Gastrocnemius medialis (tissue), 4 donors: ENCODE measurements at regions not wholly inside any gene's neighbourhood (a gene's known extent, or its start where the extent isn't known, plus 50 kb on each side); places are given as distances from the start of the nearest gene placed in this dataset.

Experiments used
- ATAC-seq, 2 donors: fragments of 150-250 bp; one replicate each; pipeline ENCODE4 v1.9.1; 2016
- DNase-seq, 2 donors: peaks; one replicate each; pipeline ENCODE4 v3.0.0-alpha.2; 2019
- H3K27ac ChIP-seq, 4 donors: fragments of 200-600 bp; sonication (generic); 1 replicate in 1 of 4; 2 replicates in 3 of 4; pipeline ENCODE4 v1.5.1; 2016 to 2018; ENCODE audit warnings: mild to moderate bottlenecking in 2 of 4, moderate library complexity in 1 of 4
- H3K27me3 ChIP-seq, 3 donors: fragments of 200-600 bp; sonication (generic) in 2 of 3; 1 replicate in 1 of 3; 2 replicates in 2 of 3; pipeline versions ENCODE4 v1.5.1 to v1.6.0; 2016 to 2019; ENCODE audit warnings: mild to moderate bottlenecking in 1 of 3, moderate library complexity in 1 of 3
- H3K36me3 ChIP-seq, 2 donors: fragments of 200-600 bp; sonication (generic) in 1 of 2; one replicate each; pipeline ENCODE4 v1.5.1; 2017 to 2018
- H3K4me1 ChIP-seq, 2 donors: fragments of 200-600 bp; sonication (generic) in 1 of 2; one replicate each; pipeline ENCODE4 v1.5.1; 2016 to 2017; ENCODE audit warnings: mild to moderate bottlenecking in 2 of 2
- H3K4me3 ChIP-seq, 4 donors: fragments of 200-600 bp; sonication (generic) in 3 of 4; 1 replicate in 1 of 4; 2 replicates in 3 of 4; pipeline ENCODE4 v1.5.1; 2016 to 2019; ENCODE audit warnings: mild to moderate bottlenecking in 2 of 4
- H3K9me3 ChIP-seq, 3 donors: fragments of 200-600 bp; sonication (generic) in 2 of 3; 1 replicate in 1 of 3; 2 replicates in 2 of 3; pipeline ENCODE4 v1.5.1; 2016 to 2019
- POLR2A ChIP-seq, 2 donors: fragments of 450-650 bp; IDR thresholded peaks; one replicate each; pipeline ENCODE4 v1.6.1; 2017; ENCODE audit warnings: antibody characterized with exemption in 2 of 2, mild to moderate bottlenecking in 2 of 2, moderate library complexity in 2 of 2
- in situ Hi-C, 4 donors: fragments of 200-750 bp; cut with MboI; loops; one replicate each; pipeline versions ENCODE4 v1.15.0 to v1.8.0; 2017; ENCODE audit warnings: low sequenced_read_pairs in 4 of 4
- intact Hi-C: fragments of 100-400 bp; cut with DNase I; formaldehyde crosslinking; loops from one replicate; pipeline ENCODE4 v1.15.1; 2023; ENCODE audit warnings: low total_unique reads
- TF ChIP-seq, protein P1 (sequence below), 5 experiments: fragments of 450-650 bp in 3 of 5; fragments of 200-600 bp in 2 of 5; sonication (generic) in 2 of 5; IDR thresholded peaks in 4 of 5; conservative IDR thresholded peaks in 1 of 5; 1 replicate in 4 of 5; 2 replicates in 1 of 5; pipeline ENCODE4 v1.5.1; 2016 to 2019; ENCODE audit warnings: antibody characterized with exemption in 5 of 5, mild to moderate bottlenecking in 3 of 5, moderate library complexity in 3 of 5

DNA sequence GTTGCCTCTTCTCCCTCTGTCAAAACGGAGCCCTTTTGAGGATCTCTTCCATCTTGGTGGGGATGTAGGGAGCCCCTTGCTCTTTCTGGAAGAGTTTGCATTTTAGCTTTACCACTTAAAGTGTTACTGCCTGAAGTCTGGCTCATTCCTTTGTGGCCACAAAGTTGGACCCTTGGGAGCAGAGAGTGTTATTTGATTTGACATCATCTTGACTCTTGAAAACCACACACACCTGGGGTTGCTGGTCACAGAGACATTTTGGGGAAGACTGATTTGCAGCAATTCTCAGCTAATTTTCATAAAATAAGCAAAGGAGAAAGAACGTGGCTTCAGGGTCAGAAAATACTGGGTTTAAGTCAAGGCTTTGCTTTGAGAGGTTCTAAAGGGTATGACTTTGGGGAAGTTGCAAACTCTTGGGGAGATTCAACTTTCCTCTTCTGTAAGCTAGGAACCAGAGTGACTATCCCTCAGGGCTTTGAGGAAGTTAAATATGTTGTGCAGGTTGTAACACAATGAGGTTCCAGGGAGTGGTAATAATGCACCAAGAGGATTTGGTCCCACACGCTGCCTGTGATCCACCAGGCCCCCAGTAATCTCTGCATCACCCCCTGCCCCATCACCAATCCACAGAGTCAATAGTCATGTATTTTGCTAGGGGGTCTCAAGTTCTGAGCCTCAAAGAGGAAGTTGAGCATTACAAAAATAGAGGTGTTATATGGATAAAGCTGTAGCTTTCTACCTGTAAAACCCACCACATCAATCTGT lies 141.6 kb upstream of the SLC24A3 start:
- Histone ChIP-seq H3K36me3 (no peaks in the 10 kb centered on the region), H3K27me3 (no peaks in the 10 kb centered on the region), H3K4me3 (no peak overlapping the region), H3K4me1 (no peaks in the 10 kb centered on the region), H3K27ac (no peak overlapping the region), H3K9me3 (no peaks in the 10 kb centered on the region)
- intact Hi-C loops = no loop called here
- in situ Hi-C loops = no loop called here
- no peak for DNase-seq
- ATAC-seq = no peak
- TF ChIP-seq, protein P1, sequence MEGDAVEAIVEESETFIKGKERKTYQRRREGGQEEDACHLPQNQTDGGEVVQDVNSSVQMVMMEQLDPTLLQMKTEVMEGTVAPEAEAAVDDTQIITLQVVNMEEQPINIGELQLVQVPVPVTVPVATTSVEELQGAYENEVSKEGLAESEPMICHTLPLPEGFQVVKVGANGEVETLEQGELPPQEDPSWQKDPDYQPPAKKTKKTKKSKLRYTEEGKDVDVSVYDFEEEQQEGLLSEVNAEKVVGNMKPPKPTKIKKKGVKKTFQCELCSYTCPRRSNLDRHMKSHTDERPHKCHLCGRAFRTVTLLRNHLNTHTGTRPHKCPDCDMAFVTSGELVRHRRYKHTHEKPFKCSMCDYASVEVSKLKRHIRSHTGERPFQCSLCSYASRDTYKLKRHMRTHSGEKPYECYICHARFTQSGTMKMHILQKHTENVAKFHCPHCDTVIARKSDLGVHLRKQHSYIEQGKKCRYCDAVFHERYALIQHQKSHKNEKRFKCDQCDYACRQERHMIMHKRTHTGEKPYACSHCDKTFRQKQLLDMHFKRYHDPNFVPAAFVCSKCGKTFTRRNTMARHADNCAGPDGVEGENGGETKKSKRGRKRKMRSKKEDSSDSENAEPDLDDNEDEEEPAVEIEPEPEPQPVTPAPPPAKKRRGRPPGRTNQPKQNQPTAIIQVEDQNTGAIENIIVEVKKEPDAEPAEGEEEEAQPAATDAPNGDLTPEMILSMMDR (IDR thresholded peaks at IDR 0.05 in 4 of 5, conservative IDR thresholded peaks at IDR 0.05 in 1 of 5) = no peak
- no peak for TF ChIP-seq POLR2A (IDR thresholded peaks at IDR 0.05)

DNA sequence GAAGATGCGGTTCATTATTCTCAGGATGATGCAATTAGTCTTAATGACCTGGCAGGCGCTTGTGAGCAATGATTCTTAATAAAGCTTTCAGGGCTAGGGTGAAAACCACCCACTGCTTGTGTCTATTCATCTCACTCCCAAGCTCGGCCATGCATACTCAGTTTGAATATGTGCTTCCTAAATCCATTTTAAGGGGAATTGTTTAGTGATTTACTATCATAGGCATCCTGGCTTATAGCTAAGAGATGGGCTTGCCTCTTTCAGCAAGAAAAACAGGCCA lies 141.1 kb upstream of the SLC24A3 start:
- no peaks in the 10 kb centered on the region for H3K27me3 ChIP-seq
- ATAC-seq (no peak), DNase-seq (no peak)
- H3K4me3 ChIP-seq = no peak overlapping the region
- H3K9me3 ChIP-seq = no peaks in the 10 kb centered on the region
- no peak for TF ChIP-seq POLR2A (IDR thresholded peaks at IDR 0.05)
- TF ChIP-seq, protein P1 (IDR thresholded peaks at IDR 0.05 in 4 of 5, conservative IDR thresholded peaks at IDR 0.05 in 1 of 5) = no peak
- in situ Hi-C loops (no loop called here), intact Hi-C loops (no loop called here)
- no peaks in the 10 kb centered on the region for H3K36me3 ChIP-seq
- no peaks in the 10 kb centered on the region for H3K4me1 ChIP-seq
- no peak overlapping the region for H3K27ac ChIP-seq

DNA sequence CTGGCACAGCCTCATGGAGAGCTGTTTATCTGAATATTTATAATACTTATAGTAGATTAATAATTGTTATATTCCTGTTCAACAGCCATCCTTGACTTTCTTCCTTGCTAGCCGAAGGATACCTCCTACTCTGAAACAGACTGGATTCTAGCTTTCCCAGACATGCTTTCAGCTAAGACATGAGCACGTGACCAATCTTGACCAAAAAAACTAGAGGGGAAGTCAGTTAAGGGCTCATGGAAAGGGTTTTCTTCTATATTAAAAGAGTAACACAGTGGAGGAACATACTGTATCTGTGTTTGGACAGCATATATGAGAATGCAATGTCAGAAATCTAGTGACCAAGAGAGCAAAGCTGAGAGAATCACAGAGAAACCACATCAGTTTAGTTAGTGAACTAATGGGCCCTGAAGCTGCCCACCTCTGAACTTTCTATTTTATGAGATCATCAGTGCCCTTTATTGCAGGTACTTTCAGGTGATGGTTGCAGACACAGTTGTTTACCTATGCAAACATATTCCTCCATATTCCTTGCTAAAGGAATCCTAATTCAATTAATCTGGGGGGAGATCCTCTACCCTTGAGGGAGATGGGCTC lies 140.4 kb upstream of the SLC24A3 start:
- no peaks in the 10 kb centered on the region for H3K36me3 ChIP-seq
- H3K27ac ChIP-seq = no peak overlapping the region
- TF ChIP-seq, protein P1 (IDR thresholded peaks at IDR 0.05 in 4 of 5, conservative IDR thresholded peaks at IDR 0.05 in 1 of 5) = no peak
- no peak for TF ChIP-seq POLR2A (IDR thresholded peaks at IDR 0.05)
- H3K4me3 ChIP-seq = no peak overlapping the region
- in situ Hi-C loops = no loop called here
- DNase-seq = no peak
- ATAC-seq = no peak
- no peaks in the 10 kb centered on the region for H3K9me3 ChIP-seq
- intact Hi-C loops = no loop called here
- no peaks in the 10 kb centered on the region for H3K27me3 ChIP-seq
- H3K4me1 ChIP-seq = no peaks in the 10 kb centered on the region

DNA sequence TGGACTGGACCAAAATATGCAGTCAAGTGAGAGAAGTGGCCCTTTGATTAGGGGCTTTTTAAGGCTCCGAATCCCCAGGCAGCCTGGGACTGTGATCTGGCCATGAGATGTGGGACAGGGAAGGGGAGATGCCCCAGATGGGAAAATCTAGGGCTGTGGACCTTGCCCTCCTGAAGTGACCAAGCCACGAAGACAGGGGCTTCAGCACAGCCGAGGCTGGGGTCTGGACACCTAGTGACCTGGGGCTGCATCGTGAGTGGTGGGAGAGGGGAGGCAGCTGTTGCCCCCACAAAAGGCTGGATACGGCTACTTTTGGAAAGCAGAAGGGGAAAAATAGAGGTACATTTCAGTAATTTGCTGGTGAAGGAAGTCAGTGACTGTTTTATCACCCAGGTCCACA lies 139.5 kb upstream of the SLC24A3 start:
- Histone ChIP-seq H3K36me3 (no peaks in the 10 kb centered on the region), H3K9me3 (no peaks in the 10 kb centered on the region), H3K27ac (no peak overlapping the region), H3K27me3 (no peaks in the 10 kb centered on the region), H3K4me3 (no peak overlapping the region), H3K4me1 (no peaks in the 10 kb centered on the region)
- no peak for ATAC-seq
- DNase-seq = no peak
- no peak for TF ChIP-seq POLR2A (IDR thresholded peaks at IDR 0.05)
- TF ChIP-seq, protein P1 (IDR thresholded peaks at IDR 0.05 in 4 of 5, conservative IDR thresholded peaks at IDR 0.05 in 1 of 5) = no peak
- intact Hi-C loops (no loop called here), in situ Hi-C loops (no loop called here)
